ENCODE measurements at regions not wholly inside any gene's neighbourhood (a gene's known extent, or its start where the extent isn't known, plus 50 kb on each side); places are given as distances from the start of the nearest gene placed in this dataset.

DNA sequence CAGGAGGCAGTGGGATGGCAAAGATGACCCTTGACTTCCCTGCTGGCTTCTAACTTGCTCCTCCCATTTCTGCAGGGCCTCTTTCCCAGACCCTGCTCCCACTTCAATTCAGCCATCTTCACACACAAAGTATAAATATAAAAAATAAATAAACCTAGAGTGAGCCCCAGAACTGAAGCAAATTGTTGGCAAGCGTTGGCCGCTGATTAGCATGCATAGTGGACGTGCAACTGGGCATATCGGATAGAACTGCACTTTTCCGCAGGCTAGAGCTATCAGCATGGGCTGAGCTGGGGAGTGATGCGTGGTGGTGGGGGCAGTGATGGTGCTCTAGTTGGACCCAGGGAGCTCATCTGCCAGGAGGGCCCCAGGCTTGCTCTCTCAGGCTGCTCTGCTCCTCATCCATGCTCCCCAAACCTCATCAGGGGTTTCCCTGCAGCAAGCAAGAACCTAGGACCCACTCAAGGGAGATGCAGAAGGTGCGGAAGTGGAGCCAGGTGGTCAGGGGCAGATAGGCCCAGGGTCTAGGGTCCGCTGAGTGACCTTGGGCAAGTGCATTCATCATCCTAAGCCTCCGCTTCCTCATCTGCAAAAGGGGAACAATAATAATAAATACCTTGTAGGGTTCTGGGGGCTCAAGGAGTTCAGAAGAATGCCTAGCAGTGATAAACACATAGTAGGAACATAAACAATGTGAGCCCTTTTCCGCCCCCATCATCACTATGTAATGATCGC lies 146.8 kb upstream of the PJA1 start:
- TF ChIP-seq, protein P1, sequence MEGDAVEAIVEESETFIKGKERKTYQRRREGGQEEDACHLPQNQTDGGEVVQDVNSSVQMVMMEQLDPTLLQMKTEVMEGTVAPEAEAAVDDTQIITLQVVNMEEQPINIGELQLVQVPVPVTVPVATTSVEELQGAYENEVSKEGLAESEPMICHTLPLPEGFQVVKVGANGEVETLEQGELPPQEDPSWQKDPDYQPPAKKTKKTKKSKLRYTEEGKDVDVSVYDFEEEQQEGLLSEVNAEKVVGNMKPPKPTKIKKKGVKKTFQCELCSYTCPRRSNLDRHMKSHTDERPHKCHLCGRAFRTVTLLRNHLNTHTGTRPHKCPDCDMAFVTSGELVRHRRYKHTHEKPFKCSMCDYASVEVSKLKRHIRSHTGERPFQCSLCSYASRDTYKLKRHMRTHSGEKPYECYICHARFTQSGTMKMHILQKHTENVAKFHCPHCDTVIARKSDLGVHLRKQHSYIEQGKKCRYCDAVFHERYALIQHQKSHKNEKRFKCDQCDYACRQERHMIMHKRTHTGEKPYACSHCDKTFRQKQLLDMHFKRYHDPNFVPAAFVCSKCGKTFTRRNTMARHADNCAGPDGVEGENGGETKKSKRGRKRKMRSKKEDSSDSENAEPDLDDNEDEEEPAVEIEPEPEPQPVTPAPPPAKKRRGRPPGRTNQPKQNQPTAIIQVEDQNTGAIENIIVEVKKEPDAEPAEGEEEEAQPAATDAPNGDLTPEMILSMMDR (IDR thresholded peaks at IDR 0.05; ENCODE audit: low read depth, low read length), result no peak
- TF ChIP-seq EZH2phosphoT487 (IDR thresholded peaks at IDR 0.05; ENCODE audit: low read depth), result no peak

Data from OCI-LY3 (cell line).